ENCODE measurements at regions not wholly inside any gene's neighbourhood (a gene's known extent, or its start where the extent isn't known, plus 50 kb on each side); places are given as distances from the start of the nearest gene placed in this dataset.

- no peak for TF ChIP-seq POLR2A (IDR thresholded peaks at IDR 0.05)
- no peak for TF ChIP-seq CTCF (IDR thresholded peaks at IDR 0.05)
Measured at GRCh38 chr15:67980171-67980570, 73.9 kb upstream of the PIAS1 start.

All from adrenal gland (tissue), 5 donors.